HuH-7.5 (cell line): ENCODE measurements at regions not wholly inside any gene's neighbourhood (a gene's known extent, or its start where the extent isn't known, plus 50 kb on each side); places are given as distances from the start of the nearest gene placed in this dataset.
"Not testable (repeated sequence)": the region's sequence is repeated elsewhere in the genome, so short reads cannot be mapped to it uniquely, and the experiment has no call there.

Experiments
- DNase-seq: peaks from one replicate; pipeline ENCODE4 v3.0.0; 2011; ENCODE audit warnings: low spot score

- DNase-seq = no peak
These were observed 241.4 kb upstream of the DGKB start for GRCh38 chr7:15143936-15144335.

GRCh38 chr7:15143121-15143520 lies 240.6 kb upstream of the DGKB start:
- no peak for DNase-seq

- DNase-seq = no peak
These were observed 237.9 kb upstream of the DGKB start for GRCh38 chr7:15140431-15140830.

GRCh38 chr7:15131661-15132060 lies 229.1 kb upstream of the DGKB start:
- no peak for DNase-seq

GRCh38 chr7:15130666-15131541 lies 228.4 kb upstream of the DGKB start:
- DNase-seq = no peak

- DNase-seq = no peak
These were observed 226.2 kb upstream of the DGKB start for GRCh38 chr7:15128716-15129115.

GRCh38 chr7:15126653-15127052 lies 224.1 kb upstream of the DGKB start:
- DNase-seq = not testable (repeated sequence)

GRCh38 chr7:15123901-15124300 lies 221.3 kb upstream of the DGKB start:
- no peak for DNase-seq

GRCh38 chr7:15113752-15114151 lies 211.2 kb upstream of the DGKB start:
- DNase-seq = no peak

- DNase-seq = no peak
These were observed 203.2 kb upstream of the DGKB start for GRCh38 chr7:15105711-15106110.

- DNase-seq = no peak
These were observed 202.0 kb upstream of the DGKB start for GRCh38 chr7:15104411-15105092.

- no peak for DNase-seq
These were observed 196.5 kb upstream of the DGKB start for GRCh38 chr7:15099074-15099473.

GRCh38 chr7:15096853-15097252 lies 194.3 kb upstream of the DGKB start:
- no peak for DNase-seq

GRCh38 chr7:15094989-15095388 lies 192.4 kb upstream of the DGKB start:
- no peak for DNase-seq

- DNase-seq = no peak
These were observed 185.2 kb upstream of the DGKB start for GRCh38 chr7:15087771-15088170.

GRCh38 chr7:15086862-15087261 lies 184.3 kb upstream of the DGKB start:
- DNase-seq = no peak

- no peak for DNase-seq
These were observed 183.6 kb upstream of the DGKB start for GRCh38 chr7:15086131-15086611.

GRCh38 chr7:15085366-15085765 lies 182.8 kb upstream of the DGKB start:
- no peak for DNase-seq

- no peak for DNase-seq
These were observed 181.8 kb upstream of the DGKB start for GRCh38 chr7:15084368-15084767.

GRCh38 chr7:15081891-15082290 lies 179.3 kb upstream of the DGKB start:
- DNase-seq = no peak

GRCh38 chr7:15073301-15073700 lies 170.8 kb upstream of the DGKB start:
- DNase-seq = no peak

- no peak for DNase-seq
These were observed 165.8 kb upstream of the DGKB start for GRCh38 chr7:15068324-15068723.

GRCh38 chr7:15057272-15057671 lies 154.7 kb upstream of the DGKB start:
- DNase-seq = no peak
